ENCODE measurements at regions not wholly inside any gene's neighbourhood (a gene's known extent, or its start where the extent isn't known, plus 50 kb on each side); places are given as distances from the start of the nearest gene placed in this dataset.

DNA sequence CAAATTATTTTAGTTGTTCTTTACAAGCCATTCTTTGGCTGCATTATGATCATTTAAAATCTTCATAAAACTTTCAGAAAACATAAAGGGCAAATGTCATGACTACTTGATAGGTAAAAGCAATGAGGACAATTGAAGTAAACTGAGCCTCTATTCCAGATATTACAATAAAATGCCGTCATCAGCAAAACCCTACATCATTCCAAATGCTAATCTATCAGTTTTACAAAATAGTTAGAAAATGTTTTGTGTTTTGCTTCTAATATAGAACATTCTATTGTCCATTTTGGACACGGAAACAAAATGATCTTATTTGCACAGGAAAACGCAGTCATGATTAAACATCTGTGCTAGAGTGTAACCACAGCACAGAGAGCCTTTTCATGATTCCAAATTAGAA is 1330.6 kb upstream of the ADGRL3 start:
- no peak overlapping the region for H3K18ac ChIP-seq (ENCODE audit: extremely low read depth, low read length)
- H3K27ac ChIP-seq (ENCODE audit: low read depth, low read length): no peak overlapping the region
- no peak overlapping the region for H3K4me3 ChIP-seq (ENCODE audit: extremely low read depth in 1 of 4, insufficient read depth in 2 of 4, low read depth in 3 of 4, low read length in 4 of 4)
- 92% methylated on average over 3 of the region's 3 CpGs; no CpG with 5 or more reads in 1 of the 2 experiments for WGBS, 2 experiments (ENCODE audit: extremely low coverage in 1 of 2, insufficient coverage in 1 of 2, insufficient read length in 1 of 2, insufficient replicate concordance in 2 of 2, low coverage in 1 of 2, low lambda C conversion rate in 2 of 2, missing lambda C conversion rate in 1 of 2)
- ChIA-PET POLR2A (ENCODE audit: partially characterized antibody) (no interaction called here), CTCF (ENCODE audit: partially characterized antibody) (no interaction called here)
- no peak overlapping the region for H3K4ac ChIP-seq (replicated peaks; ENCODE audit: insufficient read length, low read depth, low read length)
- H4K20me1 ChIP-seq (replicated peaks in 1 of 2; ENCODE audit: control insufficient read depth in 1 of 2, insufficient read depth in 2 of 2, low read length in 2 of 2): no peaks in the 10 kb centered on the region
- H2BK20ac ChIP-seq (ENCODE audit: low read length): no peak overlapping the region
- DNase-seq (ENCODE audit: low read depth in 1 of 2, low spot score in 2 of 2) (no peak), FAIRE-seq (no peak)
- H3K23ac ChIP-seq (ENCODE audit: insufficient read length): no peak overlapping the region
- H2AK5ac ChIP-seq (ENCODE audit: low read depth, low read length): no peak overlapping the region
- no peaks in the 10 kb centered on the region for H3K36me3 ChIP-seq (ENCODE audit: control insufficient read depth in 2 of 4, insufficient read depth in 4 of 4, low read length in 3 of 4)
- TF ChIP-seq CHD2 (IDR thresholded peaks at IDR 0.05; ENCODE audit: low read length) (no peak), RFX5 (IDR thresholded peaks at IDR 0.05; ENCODE audit: borderline replicate concordance, low read depth, low read length) (no peak), SAP30 (IDR thresholded peaks at IDR 0.05; ENCODE audit: insufficient read depth, insufficient replicate concordance, low read length) (no peak), SIRT6 (IDR thresholded peaks at IDR 0.05; ENCODE audit: low read length) (no peak), EP300 (IDR thresholded peaks at IDR 0.05; ENCODE audit: borderline replicate concordance in 1 of 2, low read depth in 2 of 2, low read length in 2 of 2) (no peak), JUN (IDR thresholded peaks at IDR 0.05; ENCODE audit: low read depth, low read length) (no peak), MAFK (IDR thresholded peaks at IDR 0.05; ENCODE audit: low read depth, low read length) (no peak; the same call in 1 of the 2 replicates), GTF2F1 (IDR thresholded peaks at IDR 0.05; ENCODE audit: borderline replicate concordance, low read depth, low read length) (no peak), ASH2L (IDR thresholded peaks at IDR 0.05; ENCODE audit: low read length) (no peak), BACH1 (IDR thresholded peaks at IDR 0.05; ENCODE audit: low read length) (no peak), SP1 (IDR thresholded peaks at IDR 0.05; ENCODE audit: low read depth, low read length) (no peak), SIX5 (IDR thresholded peaks at IDR 0.05; ENCODE audit: low read depth, low read length) (no peak)
- H3K9ac ChIP-seq (replicated peaks in 1 of 4; ENCODE audit: extremely low read depth in 1 of 4, low read depth in 3 of 4, low read length in 3 of 4): no peak overlapping the region
- no peak overlapping the region for H2AFZ ChIP-seq (ENCODE audit: low read length)
- no peak overlapping the region for H4K5ac ChIP-seq (ENCODE audit: insufficient read length, low read depth, low read length)
- H2BK15ac ChIP-seq (ENCODE audit: low read length): no peak overlapping the region
- H3K27me3 ChIP-seq (replicated peaks in 1 of 4; ENCODE audit: control insufficient read depth in 3 of 4, extremely low read depth in 1 of 4, insufficient read depth in 3 of 4, low read length in 3 of 4): no peaks in the 10 kb centered on the region
- no peak overlapping the region for H3K14ac ChIP-seq (ENCODE audit: insufficient read length)
- H3K79me2 ChIP-seq (ENCODE audit: control insufficient read depth in 1 of 2, insufficient read depth in 2 of 2, low read length in 2 of 2): no peaks in the 10 kb centered on the region
- no peak overlapping the region for H4K91ac ChIP-seq (replicated peaks; ENCODE audit: insufficient read length, low read length)
- H3K79me1 ChIP-seq (ENCODE audit: low read depth, low read length): no peaks in the 10 kb centered on the region
- H3K4me2 ChIP-seq (ENCODE audit: insufficient read depth in 1 of 2, low read depth in 2 of 2, low read length in 2 of 2): no peak overlapping the region
- H3K9me3 ChIP-seq (ENCODE audit: insufficient read depth in 2 of 2, low read depth in 1 of 2, low read length in 1 of 2): no peaks in the 10 kb centered on the region
- no peaks in the 10 kb centered on the region for H3K4me1 ChIP-seq (replicated peaks in 1 of 4; ENCODE audit: control insufficient read depth in 3 of 4, insufficient read depth in 4 of 4, low read length in 3 of 4)
- no peak overlapping the region for H2BK12ac ChIP-seq (ENCODE audit: low read depth, low read length)
- no peak overlapping the region for H4K8ac ChIP-seq (ENCODE audit: extremely low read depth, insufficient read depth, low read length)
- no peak overlapping the region for H2BK5ac ChIP-seq (ENCODE audit: low read depth, low read length)
- H2BK120ac ChIP-seq (replicated peaks; ENCODE audit: low read depth, low read length): no peak overlapping the region
- H3K56ac ChIP-seq (replicated peaks; ENCODE audit: insufficient read length, low read depth, low read length): no peak overlapping the region
- no peaks in the 10 kb centered on the region for H3K23me2 ChIP-seq (ENCODE audit: low read depth, low read length)
